ENCODE measurements at regions not wholly inside any gene's neighbourhood (a gene's known extent, or its start where the extent isn't known, plus 50 kb on each side); places are given as distances from the start of the nearest gene placed in this dataset.

DNA sequence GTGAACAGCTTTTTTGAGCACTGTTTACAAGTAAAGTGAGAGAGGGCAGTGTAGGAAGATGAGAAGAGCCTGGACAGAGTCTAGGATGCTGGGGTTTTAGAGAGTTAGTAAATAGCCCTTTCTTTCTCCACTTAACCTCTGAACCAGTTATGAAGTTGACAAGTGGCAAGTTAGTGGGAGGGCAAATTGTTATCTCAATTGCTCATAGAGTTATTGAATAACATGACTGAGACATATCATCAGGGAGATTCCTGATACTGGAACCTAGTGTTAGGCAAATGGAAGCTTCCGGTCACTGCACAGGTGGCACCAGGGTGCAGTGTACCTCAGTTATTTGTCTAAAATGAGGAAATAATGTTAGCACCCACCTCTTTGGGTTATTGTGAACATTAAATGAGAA, 57.8 kb upstream of the PTPN5 start:
- no peak overlapping the region for H3K4me3 ChIP-seq (ENCODE audit: insufficient read depth, low read depth, low read length)
- intact Hi-C loops (cut with micrococcal nuclease), result no loop called here
- no peak overlapping the region for H2BK5ac ChIP-seq (ENCODE audit: low read depth, low read length, poor library complexity, severe bottlenecking)
- H3K9me1 ChIP-seq (ENCODE audit: insufficient read depth, low read length), result no peaks in the 10 kb centered on the region
- H2BK120ac ChIP-seq (ENCODE audit: low read depth, low read length), result no peak overlapping the region
- ChIA-PET POLR2A (ENCODE audit: unreplicated experiment) (no interaction called here), CTCF (no interaction called here)
- H3K14ac ChIP-seq (replicated peaks; ENCODE audit: low read depth, low read length), result no peak overlapping the region
- H2BK15ac ChIP-seq (ENCODE audit: low read depth, low read length), result no peak overlapping the region
- in situ Hi-C loops (cut with MboI; ENCODE audit: low sequenced_read_pairs), result no loop called here
- H3K9ac ChIP-seq (ENCODE audit: low read depth, low read length), result no peak overlapping the region
- no peak overlapping the region for H3K23ac ChIP-seq (ENCODE audit: low read depth, low read length)
- H3K56ac ChIP-seq (ENCODE audit: extremely low read depth, insufficient read depth, low read length), result no peak overlapping the region
- ATAC-seq (ENCODE audit: low read depth) (no peak), DNase-seq (no peak)
- no peak overlapping the region for H2AK9ac ChIP-seq (replicated peaks; ENCODE audit: low read depth, low read length, poor library complexity)
- no peak overlapping the region for H3K18ac ChIP-seq (ENCODE audit: low read depth, low read length)
- no peak overlapping the region for H2BK20ac ChIP-seq (ENCODE audit: low read depth, low read length)
- no peaks in the 10 kb centered on the region for H3K36me3 ChIP-seq (ENCODE audit: control insufficient read depth, insufficient read depth, low read length)
- no peak for TF ChIP-seq MAZ (IDR thresholded peaks at IDR 0.05; ENCODE audit: borderline replicate concordance, low read depth, low read length)
- no peak for TF ChIP-seq NFE2L2 (IDR thresholded peaks at IDR 0.05; ENCODE audit: low read depth, low read length)
- no peak for TF ChIP-seq MAFK (IDR thresholded peaks at IDR 0.05; ENCODE audit: low read depth, low read length)
- no peak for TF ChIP-seq RCOR1 (IDR thresholded peaks at IDR 0.05; ENCODE audit: insufficient replicate concordance, low read length)
- TF ChIP-seq USF2 (IDR thresholded peaks at IDR 0.05; ENCODE audit: low read depth, low read length), result no peak
- H3K27ac ChIP-seq (ENCODE audit: insufficient read depth, low read length), result no peak overlapping the region
- no peak overlapping the region for H2AFZ ChIP-seq (replicated peaks; ENCODE audit: low read length, poor library complexity)
- WGBS, 2 experiments (ENCODE audit: extremely low coverage in 2 of 2, insufficient read length in 1 of 2), result no CpG with 5 or more reads among the region's 1 CpG
- no peak overlapping the region for H4K91ac ChIP-seq (ENCODE audit: insufficient read depth, low read depth, low read length)
- H4K5ac ChIP-seq (ENCODE audit: low read depth, low read length), result no peak overlapping the region
- no TSS peak for BruUV-seq (replicated peaks)
- no peak overlapping the region for H4K8ac ChIP-seq (ENCODE audit: low read depth in 2 of 2, low read length in 2 of 2)
- H3K4ac ChIP-seq (ENCODE audit: low read depth, low read length), result no peak overlapping the region
- no peaks in the 10 kb centered on the region for H3K4me1 ChIP-seq (ENCODE audit: control insufficient read depth, insufficient read depth, low read length)
- H3K4me2 ChIP-seq (ENCODE audit: low read depth, low read length), result no peak overlapping the region
- dilution Hi-C loops (cut with HindIII; ENCODE audit: low sequenced_read_pairs, unreplicated experiment), result no loop called here
- H3K9me3 ChIP-seq (ENCODE audit: control insufficient read depth, insufficient read depth, low read length), result no peaks in the 10 kb centered on the region
- H3K79me1 ChIP-seq (ENCODE audit: low read depth in 1 of 2, low read length in 2 of 2), result no peaks in the 10 kb centered on the region
- no peak overlapping the region for H2AK5ac ChIP-seq (ENCODE audit: low read depth, low read length)
- H3K27me3 ChIP-seq (ENCODE audit: control insufficient read depth, insufficient read depth, low read length), result no peaks in the 10 kb centered on the region
- no peaks in the 10 kb centered on the region for H4K20me1 ChIP-seq (ENCODE audit: insufficient read depth, low read length)

All from IMR-90 (cell line).